Naive thymus-derived CD4-positive, alpha-beta T cell (primary cell): ENCODE measurements at regions not wholly inside any gene's neighbourhood (a gene's known extent, or its start where the extent isn't known, plus 50 kb on each side); places are given as distances from the start of the nearest gene placed in this dataset.

Experiments used
- ATAC-seq: fragments of 150-1000 bp; cut with Tn5 transposase; 2 replicates; pipeline ENCODE4 v1.10.0; 2021; ENCODE audit warnings: mild to moderate bottlenecking, moderate library complexity
- CTCF ChIA-PET: fragments of 350-600 bp; sonication (Branson Sonifier 250); formaldehyde crosslinking; loops from one replicate; lab custom pipeline; 2021; ENCODE audit warnings: antibody characterized with exemption; lab: Charles Lee
- POLR2A ChIA-PET: fragments of 350-600 bp; sonication (Branson Sonifier 250); formaldehyde crosslinking; loops from one replicate; lab custom pipeline; 2021; ENCODE audit warnings: antibody characterized with exemption, inconsistent platforms; lab: Charles Lee
- DNase-seq, 9 donors: peaks; one replicate each; pipeline versions ENCODE4 v3.0.0 to v3.0.0-alpha.2; 2020 to 2022; ENCODE audit warnings: mixed read lengths in 1 of 9
- H3K27ac ChIP-seq: one replicate; pipeline ENCODE4 v1.7.0; 2013; ENCODE audit warnings: mild to moderate bottlenecking, low read depth, low read length, moderate library complexity
- H3K27me3 ChIP-seq, 2 donors: one replicate each; pipeline ENCODE4 v1.7.0; 2013; ENCODE audit warnings: low read length in 2 of 2, mild to moderate bottlenecking in 2 of 2, moderate library complexity in 2 of 2; ENCODE audit not compliant: control insufficient read depth in 2 of 2, insufficient read depth in 2 of 2
- H3K36me3 ChIP-seq, 3 experiments: 1 replicate in 2 of 3; 2 replicates in 1 of 3; pipeline ENCODE4 v1.7.0; 2013; ENCODE audit warnings: low read length in 3 of 3, mild to moderate bottlenecking in 3 of 3, moderate library complexity in 1 of 3; ENCODE audit not compliant: insufficient read depth in 3 of 3, control insufficient read depth in 2 of 3
- H3K4me1 ChIP-seq, 2 donors: one replicate each; pipeline ENCODE4 v1.7.0; 2013; ENCODE audit warnings: low read length in 2 of 2, mild to moderate bottlenecking in 2 of 2, moderate library complexity in 1 of 2; ENCODE audit not compliant: control insufficient read depth in 2 of 2, insufficient read depth in 2 of 2
- H3K4me3 ChIP-seq: 2 replicates; pipeline ENCODE4 v1.7.0; 2013; ENCODE audit warnings: mild to moderate bottlenecking, low read length
- H3K9me3 ChIP-seq, 3 experiments: 1 replicate in 2 of 3; 2 replicates in 1 of 3; pipeline ENCODE4 v1.7.0; 2013; ENCODE audit warnings: low read length in 3 of 3; ENCODE audit not compliant: control insufficient read depth in 2 of 3
- H3K27ac Mint-ChIP-seq, 9 donors: one replicate each; pipeline ENCODE4 v1.8.0; 2020 to 2022; ENCODE audit warnings: mixed read lengths in 9 of 9, mild to moderate bottlenecking in 8 of 9, moderate library complexity in 5 of 9, inconsistent platforms in 2 of 9
- H3K27me3 Mint-ChIP-seq, 5 donors: one replicate each; pipeline ENCODE4 v1.8.0; 2021 to 2022; ENCODE audit warnings: mixed read lengths in 5 of 5, mild to moderate bottlenecking in 1 of 5
- H3K36me3 Mint-ChIP-seq, 5 donors: one replicate each; pipeline ENCODE4 v1.8.0; 2020 to 2022; ENCODE audit warnings: mixed read lengths in 5 of 5, mild to moderate bottlenecking in 3 of 5, inconsistent platforms in 1 of 5
- H3K4me1 Mint-ChIP-seq, 7 donors: one replicate each; pipeline ENCODE4 v1.8.0; 2020 to 2022; ENCODE audit warnings: mixed read lengths in 7 of 7, mild to moderate bottlenecking in 3 of 7, inconsistent platforms in 1 of 7
- H3K4me3 Mint-ChIP-seq, 10 donors: one replicate each; pipeline ENCODE4 v1.8.0; 2020 to 2022; ENCODE audit warnings: mild to moderate bottlenecking in 10 of 10, mixed read lengths in 10 of 10, moderate library complexity in 6 of 10, inconsistent platforms in 2 of 10
- H3K9me3 Mint-ChIP-seq, 11 donors: one replicate each; pipeline ENCODE4 v1.8.0; 2020 to 2022; ENCODE audit warnings: mixed read lengths in 11 of 11, mild to moderate bottlenecking in 4 of 11, inconsistent platforms in 1 of 11, moderate library complexity in 1 of 11
- intact Hi-C, 2 donors: fragments of 100-400 bp; cut with micrococcal nuclease; formaldehyde crosslinking; loops; one replicate each; pipeline ENCODE4 v1.15.1; 2023

DNA sequence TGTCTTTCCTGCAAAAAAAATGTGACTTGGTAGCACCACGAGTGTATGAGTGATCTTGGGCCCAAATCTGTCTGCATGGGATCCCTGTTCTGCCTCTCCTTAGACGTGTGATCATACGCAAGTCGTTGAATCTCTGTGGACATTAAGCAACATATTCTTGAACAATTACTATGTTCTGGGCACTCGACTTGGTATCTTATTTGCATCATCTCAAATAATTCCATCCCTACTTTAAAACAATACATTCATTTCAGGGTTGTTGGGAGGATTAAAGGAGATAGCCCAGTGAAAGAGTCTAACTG is 145.4 kb upstream of the CPEB2 start:
- Mint-ChIP-seq H3K4me3 (no peak overlapping the region), H3K9me3 (peaks cover 0 to 10% (median 0%) of the 10 kb centered on the region in 11 donors), H3K36me3 (peaks cover 0 to 4% (median 0%) of the 10 kb centered on the region in 5 donors), H3K27me3 (peaks cover 0 to 37% (median 29%) of the 10 kb centered on the region in 5 donors), H3K27ac (no peak overlapping the region), H3K4me1 (peaks cover 0 to 16% (median 0%) of the 10 kb centered on the region in 7 donors)
- ChIA-PET POLR2A (no interaction called here), CTCF (no interaction called here)
- H3K27ac ChIP-seq: no peak overlapping the region
- H3K4me3 ChIP-seq: no peak overlapping the region
- no peaks in the 10 kb centered on the region for H3K4me1 ChIP-seq
- DNase-seq (no peak), ATAC-seq (no peak)
- H3K9me3 ChIP-seq: no peaks in the 10 kb centered on the region
- no peaks in the 10 kb centered on the region for H3K27me3 ChIP-seq
- intact Hi-C loops: loop anchor here in 1 of 2 donors (1.0 kb wide), 2 partner anchors 74 to 145 kb away; partner anchors contain the start of gene CPEB2
- H3K36me3 ChIP-seq: no peaks in the 10 kb centered on the region

DNA sequence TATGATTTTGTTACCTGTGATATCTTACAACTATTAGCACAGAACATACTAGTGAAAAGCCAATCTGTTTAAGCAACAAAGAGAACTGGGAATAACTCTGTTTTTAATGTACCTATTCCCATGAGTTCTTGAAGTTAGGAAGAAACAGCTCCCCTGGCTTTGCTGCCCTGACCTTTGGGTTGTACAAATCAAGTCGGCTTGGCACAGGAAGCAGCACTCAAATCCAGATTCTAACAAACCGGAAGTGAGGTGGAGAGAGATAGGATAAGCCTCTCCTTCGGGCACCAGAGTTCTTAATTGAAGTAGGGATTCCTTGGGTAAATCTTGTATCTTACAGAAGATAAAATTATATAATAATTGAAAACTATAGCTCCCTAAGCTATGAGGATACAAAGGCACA is 144.8 kb upstream of the CPEB2 start:
- DNase-seq: no peak
- Histone ChIP-seq H3K4me3 (no peak overlapping the region), H3K36me3 (no peaks in the 10 kb centered on the region), H3K4me1 (no peaks in the 10 kb centered on the region), H3K27ac (no peak overlapping the region), H3K27me3 (no peaks in the 10 kb centered on the region), H3K9me3 (no peaks in the 10 kb centered on the region)
- intact Hi-C loops: no loop called here
- H3K36me3 Mint-ChIP-seq: peaks cover 0 to 2% (median 0%) of the 10 kb centered on the region in 5 donors
- POLR2A ChIA-PET: interaction anchor here (0.7 kb wide), 1 partner anchor 202 kb away, joined by 3 read pairs; no protein-coding TSS in a partner anchor
- peaks cover 0 to 16% (median 0%) of the 10 kb centered on the region in 7 donors for H3K4me1 Mint-ChIP-seq
- H3K9me3 Mint-ChIP-seq: peaks cover 0 to 7% (median 0%) of the 10 kb centered on the region in 11 donors
- H3K27me3 Mint-ChIP-seq: peaks cover 0 to 37% (median 23%) of the 10 kb centered on the region in 5 donors
- no peak overlapping the region for H3K27ac Mint-ChIP-seq
- ATAC-seq: no peak
- H3K4me3 Mint-ChIP-seq: no peak overlapping the region
- CTCF ChIA-PET: no interaction called here

GRCh38 chr4:14857981-14858380 is 144.3 kb upstream of the CPEB2 start:
- Mint-ChIP-seq H3K36me3 (peaks cover 0 to 2% (median 0%) of the 10 kb centered on the region in 5 donors), H3K4me3 (no peak overlapping the region), H3K27me3 (peaks cover 0 to 37% (median 21%) of the 10 kb centered on the region in 5 donors), H3K4me1 (peaks cover 0 to 16% (median 0%) of the 10 kb centered on the region in 7 donors), H3K27ac (no peak overlapping the region), H3K9me3 (peaks cover 0 to 7% (median 0%) of the 10 kb centered on the region in 11 donors)
- Histone ChIP-seq H3K27ac (no peak overlapping the region), H3K9me3 (no peaks in the 10 kb centered on the region), H3K4me1 (no peaks in the 10 kb centered on the region), H3K4me3 (no peak overlapping the region), H3K27me3 (no peaks in the 10 kb centered on the region), H3K36me3 (no peaks in the 10 kb centered on the region)
- DNase-seq (no peak), ATAC-seq (no peak)
- intact Hi-C loops: no loop called here
- ChIA-PET POLR2A (interaction anchor here (0.7 kb wide), 1 partner anchor 201 kb away, joined by 3 read pairs; no protein-coding TSS in a partner anchor), CTCF (no interaction called here)

- Histone ChIP-seq H3K27ac (no peak overlapping the region), H3K27me3 (no peaks in the 10 kb centered on the region), H3K4me1 (no peaks in the 10 kb centered on the region), H3K9me3 (no peaks in the 10 kb centered on the region), H3K4me3 (no peak overlapping the region), H3K36me3 (no peaks in the 10 kb centered on the region)
- intact Hi-C loops: no loop called here
- Mint-ChIP-seq H3K27me3 (peaks cover 8 to 39% (median 31%) of the 10 kb centered on the region in 5 donors), H3K9me3 (peaks cover 0 to 5% (median 0%) of the 10 kb centered on the region in 11 donors), H3K4me3 (no peak overlapping the region), H3K27ac (no peak overlapping the region), H3K4me1 (peaks cover 0 to 3% (median 0%) of the 10 kb centered on the region in 7 donors), H3K36me3 (no peaks in the 10 kb centered on the region)
- DNase-seq: no peak
- POLR2A ChIA-PET: no interaction called here
- CTCF ChIA-PET: no interaction called here
- ATAC-seq: no peak
These were observed 139.4 kb upstream of the CPEB2 start for GRCh38 chr4:14862891-14863290.

- Histone ChIP-seq H3K4me3 (no peak overlapping the region), H3K27me3 (no peaks in the 10 kb centered on the region), H3K27ac (no peak overlapping the region), H3K4me1 (no peaks in the 10 kb centered on the region), H3K9me3 (no peaks in the 10 kb centered on the region), H3K36me3 (no peaks in the 10 kb centered on the region)
- H3K4me1 Mint-ChIP-seq: peaks cover 0 to 3% (median 0%) of the 10 kb centered on the region in 7 donors
- no peak overlapping the region for H3K27ac Mint-ChIP-seq
- peaks cover 8 to 38% (median 31%) of the 10 kb centered on the region in 5 donors for H3K27me3 Mint-ChIP-seq
- DNase-seq (no peak), ATAC-seq (no peak)
- no peak overlapping the region for H3K4me3 Mint-ChIP-seq
- CTCF ChIA-PET: no interaction called here
- intact Hi-C loops: no loop called here
- peaks cover 0 to 5% (median 0%) of the 10 kb centered on the region in 11 donors for H3K9me3 Mint-ChIP-seq
- no peaks in the 10 kb centered on the region for H3K36me3 Mint-ChIP-seq
- POLR2A ChIA-PET: no interaction called here
These were observed 138.6 kb upstream of the CPEB2 start for GRCh38 chr4:14863418-14864364.

- no peaks in the 10 kb centered on the region for H3K9me3 ChIP-seq
- POLR2A ChIA-PET: no interaction called here
- H3K9me3 Mint-ChIP-seq: peaks cover 0 to 5% (median 0%) of the 10 kb centered on the region in 11 donors
- no peaks in the 10 kb centered on the region for H3K27me3 ChIP-seq
- H3K36me3 Mint-ChIP-seq: no peaks in the 10 kb centered on the region
- H3K4me1 ChIP-seq: no peaks in the 10 kb centered on the region
- H3K4me3 Mint-ChIP-seq: no peak overlapping the region
- H3K4me3 ChIP-seq: no peak overlapping the region
- no peak for DNase-seq
- H3K27ac Mint-ChIP-seq: no peak overlapping the region
- no peak overlapping the region for H3K27ac ChIP-seq
- intact Hi-C loops: no loop called here
- peak; percentile 50 for ATAC-seq
- H3K36me3 ChIP-seq: no peaks in the 10 kb centered on the region
- CTCF ChIA-PET: no interaction called here
- H3K27me3 Mint-ChIP-seq: peaks cover 8 to 39% (median 30%) of the 10 kb centered on the region in 5 donors
- H3K4me1 Mint-ChIP-seq: peaks cover 0 to 3% (median 0%) of the 10 kb centered on the region in 7 donors
These were observed 137.8 kb upstream of the CPEB2 start for GRCh38 chr4:14864365-14865030.
